ENCODE measurements at regions not wholly inside any gene's neighbourhood (a gene's known extent, or its start where the extent isn't known, plus 50 kb on each side); places are given as distances from the start of the nearest gene placed in this dataset.

DNA sequence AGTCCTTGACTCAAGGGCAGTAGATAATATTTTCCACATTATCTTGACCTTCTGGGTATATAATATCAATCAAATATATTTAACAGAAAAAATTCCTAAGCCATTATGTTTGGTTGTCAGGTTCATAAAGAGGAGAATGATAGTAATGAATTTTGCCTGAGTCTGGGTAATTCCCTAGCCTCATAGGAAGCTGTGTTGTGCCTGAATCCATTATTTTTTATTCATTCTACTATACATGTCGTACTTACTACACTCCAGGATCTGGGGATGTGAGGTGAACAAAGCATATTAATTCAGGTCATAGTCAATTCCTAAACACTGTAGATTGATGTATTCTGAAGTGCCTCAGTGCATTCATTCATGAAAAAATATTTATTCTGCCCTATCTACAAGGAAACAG is 204.2 kb downstream of the PTGER3 start (continued):
- TF ChIP-seq TCF12 (IDR thresholded peaks at IDR 0.05; ENCODE audit: low read depth, low read length) (no peak), LARP7 (IDR thresholded peaks at IDR 0.05) (no peak), RUNX3 (IDR thresholded peaks at IDR 0.05; ENCODE audit: low read length) (no peak), RB1 (IDR thresholded peaks at IDR 0.05; ENCODE audit: borderline replicate concordance) (no peak), ASH2L (IDR thresholded peaks at IDR 0.05; ENCODE audit: borderline replicate concordance, low read depth) (no peak), ZNF217 (IDR thresholded peaks at IDR 0.05) (no peak), IRF4 (IDR thresholded peaks at IDR 0.05; ENCODE audit: low read depth, low read length) (no peak)
- TF ChIP-seq, protein P1, sequence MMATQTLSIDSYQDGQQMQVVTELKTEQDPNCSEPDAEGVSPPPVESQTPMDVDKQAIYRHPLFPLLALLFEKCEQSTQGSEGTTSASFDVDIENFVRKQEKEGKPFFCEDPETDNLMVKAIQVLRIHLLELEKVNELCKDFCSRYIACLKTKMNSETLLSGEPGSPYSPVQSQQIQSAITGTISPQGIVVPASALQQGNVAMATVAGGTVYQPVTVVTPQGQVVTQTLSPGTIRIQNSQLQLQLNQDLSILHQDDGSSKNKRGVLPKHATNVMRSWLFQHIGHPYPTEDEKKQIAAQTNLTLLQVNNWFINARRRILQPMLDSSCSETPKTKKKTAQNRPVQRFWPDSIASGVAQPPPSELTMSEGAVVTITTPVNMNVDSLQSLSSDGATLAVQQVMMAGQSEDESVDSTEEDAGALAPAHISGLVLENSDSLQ (IDR thresholded peaks at IDR 0.05) = no peak
- TF ChIP-seq, protein P2, sequence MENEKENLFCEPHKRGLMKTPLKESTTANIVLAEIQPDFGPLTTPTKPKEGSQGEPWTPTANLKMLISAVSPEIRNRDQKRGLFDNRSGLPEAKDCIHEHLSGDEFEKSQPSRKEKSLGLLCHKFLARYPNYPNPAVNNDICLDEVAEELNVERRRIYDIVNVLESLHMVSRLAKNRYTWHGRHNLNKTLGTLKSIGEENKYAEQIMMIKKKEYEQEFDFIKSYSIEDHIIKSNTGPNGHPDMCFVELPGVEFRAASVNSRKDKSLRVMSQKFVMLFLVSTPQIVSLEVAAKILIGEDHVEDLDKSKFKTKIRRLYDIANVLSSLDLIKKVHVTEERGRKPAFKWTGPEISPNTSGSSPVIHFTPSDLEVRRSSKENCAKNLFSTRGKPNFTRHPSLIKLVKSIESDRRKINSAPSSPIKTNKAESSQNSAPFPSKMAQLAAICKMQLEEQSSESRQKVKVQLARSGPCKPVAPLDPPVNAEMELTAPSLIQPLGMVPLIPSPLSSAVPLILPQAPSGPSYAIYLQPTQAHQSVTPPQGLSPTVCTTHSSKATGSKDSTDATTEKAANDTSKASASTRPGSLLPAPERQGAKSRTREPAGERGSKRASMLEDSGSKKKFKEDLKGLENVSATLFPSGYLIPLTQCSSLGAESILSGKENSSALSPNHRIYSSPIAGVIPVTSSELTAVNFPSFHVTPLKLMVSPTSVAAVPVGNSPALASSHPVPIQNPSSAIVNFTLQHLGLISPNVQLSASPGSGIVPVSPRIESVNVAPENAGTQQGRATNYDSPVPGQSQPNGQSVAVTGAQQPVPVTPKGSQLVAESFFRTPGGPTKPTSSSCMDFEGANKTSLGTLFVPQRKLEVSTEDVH (IDR thresholded peaks at IDR 0.05; ENCODE audit: low read depth, partially characterized antibody) = no peak
- TF ChIP-seq, protein P3, sequence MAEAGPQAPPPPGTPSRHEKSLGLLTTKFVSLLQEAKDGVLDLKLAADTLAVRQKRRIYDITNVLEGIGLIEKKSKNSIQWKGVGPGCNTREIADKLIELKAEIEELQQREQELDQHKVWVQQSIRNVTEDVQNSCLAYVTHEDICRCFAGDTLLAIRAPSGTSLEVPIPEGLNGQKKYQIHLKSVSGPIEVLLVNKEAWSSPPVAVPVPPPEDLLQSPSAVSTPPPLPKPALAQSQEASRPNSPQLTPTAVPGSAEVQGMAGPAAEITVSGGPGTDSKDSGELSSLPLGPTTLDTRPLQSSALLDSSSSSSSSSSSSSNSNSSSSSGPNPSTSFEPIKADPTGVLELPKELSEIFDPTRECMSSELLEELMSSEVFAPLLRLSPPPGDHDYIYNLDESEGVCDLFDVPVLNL (IDR thresholded peaks at IDR 0.05; ENCODE audit: low read depth, low read length) = no peak

DNA sequence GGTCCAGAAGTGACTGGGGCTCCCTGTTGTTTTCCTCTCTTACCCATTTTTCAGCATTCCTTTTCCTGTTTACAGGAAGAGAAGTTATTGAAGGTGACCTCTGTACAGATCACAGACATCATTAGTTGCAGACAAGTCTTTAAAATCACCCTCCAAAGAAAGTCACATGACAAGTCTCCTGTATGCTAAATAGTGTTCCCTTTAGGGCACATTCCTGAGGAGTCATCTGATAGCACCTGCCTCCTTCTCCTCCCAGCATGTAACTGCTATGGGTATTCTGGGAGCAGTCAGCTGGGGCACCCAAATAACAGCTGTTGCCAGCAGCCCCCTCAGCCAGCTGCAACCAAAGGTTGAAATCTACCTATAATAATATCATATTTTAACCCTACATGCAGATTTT is 200.6 kb downstream of the PTGER3 start:
- no TSS peak for BruUV-seq (replicated peaks)
- CTCF ChIA-PET = interaction anchor here (2.2 kb wide), 1 partner anchor 17 kb away, joined by 9 read pairs; no protein-coding TSS in a partner anchor
- DNase-seq (ENCODE audit: low read depth, low spot score) (no peak), FAIRE-seq (no peak), ATAC-seq (no peak)
- in situ Hi-C loops (cut with MboI) (no loop called here), intact Hi-C loops (cut with micrococcal nuclease; ENCODE audit: unreplicated experiment) (no loop called here)
- no peaks in the 10 kb centered on the region for H3K36me3 ChIP-seq (ENCODE audit: control insufficient read depth in 2 of 2, insufficient read depth in 2 of 2, low read length in 1 of 2)
- H4K20me1 ChIP-seq (ENCODE audit: control insufficient read depth, insufficient read depth) = no peaks in the 10 kb centered on the region
- RAD21 ChIA-PET (ENCODE audit: unreplicated experiment) = no interaction called here
- POLR2A ChIA-PET = no interaction called here
- no peaks in the 10 kb centered on the region for H3K4me1 ChIP-seq (ENCODE audit: control insufficient read depth, insufficient read depth, low read length)
- H3K9me3 ChIP-seq (replicated peaks; ENCODE audit: control insufficient read depth, insufficient read depth, low read length) = no peaks in the 10 kb centered on the region
- no peaks in the 10 kb centered on the region for H3K79me2 ChIP-seq (ENCODE audit: control insufficient read depth, insufficient read depth, low read length)
- no peak overlapping the region for H2AFZ ChIP-seq (ENCODE audit: control insufficient read depth, low read depth, low read length)
- no peak overlapping the region for H3K27ac ChIP-seq (ENCODE audit: control insufficient read depth, insufficient read depth)
- no peaks in the 10 kb centered on the region for H3K27me3 ChIP-seq (replicated peaks in 1 of 2; ENCODE audit: control insufficient read depth in 2 of 2, insufficient read depth in 2 of 2, low read length in 1 of 2)
- SMC1A ChIA-PET (ENCODE audit: uncharacterized antibody, unreplicated experiment) = interaction anchor here (0.9 kb wide), 1 partner anchor 9 kb away, joined by 4 read pairs; no protein-coding TSS in a partner anchor
- H3K4me2 ChIP-seq (ENCODE audit: control insufficient read depth, insufficient read depth) = no peak overlapping the region
- H3K9ac ChIP-seq (ENCODE audit: control insufficient read depth, insufficient read depth, low read length) = no peak overlapping the region
- no peak overlapping the region for H3K4me3 ChIP-seq
- no peak for TF ChIP-seq BACH1 (IDR thresholded peaks at IDR 0.05; ENCODE audit: borderline replicate concordance)
- TF ChIP-seq ZNF24 (IDR thresholded peaks at IDR 0.05) = no peak
- TF ChIP-seq MTA3 (IDR thresholded peaks at IDR 0.05; ENCODE audit: borderline replicate concordance, low read length) = no peak
- TF ChIP-seq, protein P4, sequence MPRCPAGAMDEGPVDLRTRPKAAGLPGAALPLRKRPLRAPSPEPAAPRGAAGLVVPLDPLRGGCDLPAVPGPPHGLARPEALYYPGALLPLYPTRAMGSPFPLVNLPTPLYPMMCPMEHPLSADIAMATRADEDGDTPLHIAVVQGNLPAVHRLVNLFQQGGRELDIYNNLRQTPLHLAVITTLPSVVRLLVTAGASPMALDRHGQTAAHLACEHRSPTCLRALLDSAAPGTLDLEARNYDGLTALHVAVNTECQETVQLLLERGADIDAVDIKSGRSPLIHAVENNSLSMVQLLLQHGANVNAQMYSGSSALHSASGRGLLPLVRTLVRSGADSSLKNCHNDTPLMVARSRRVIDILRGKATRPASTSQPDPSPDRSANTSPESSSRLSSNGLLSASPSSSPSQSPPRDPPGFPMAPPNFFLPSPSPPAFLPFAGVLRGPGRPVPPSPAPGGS (IDR thresholded peaks at IDR 0.05; ENCODE audit: borderline replicate concordance, insufficient read depth, low read depth, low read length, poor library complexity, severe bottlenecking) = no peak
- no peak for TF ChIP-seq JUNB (IDR thresholded peaks at IDR 0.05)
- no peak for TF ChIP-seq MEF2B (IDR thresholded peaks at IDR 0.05; ENCODE audit: partially characterized antibody, poor library complexity, severe bottlenecking)
- no peak for TF ChIP-seq EZH2 (IDR thresholded peaks at IDR 0.05; ENCODE audit: borderline replicate concordance, control insufficient read depth, low read depth, low read length)
- no peak for TF ChIP-seq CBFB (IDR thresholded peaks at IDR 0.05; ENCODE audit: low read depth)
- TF ChIP-seq ESRRA (IDR thresholded peaks at IDR 0.05; ENCODE audit: low read length) = no peak
- no peak for TF ChIP-seq ATF7 (IDR thresholded peaks at IDR 0.05; ENCODE audit: low read depth)
- TF ChIP-seq NR2C1 (IDR thresholded peaks at IDR 0.05) = no peak

Measured in GM12878 (cell line).